Endothelial cell of umbilical vein (primary cell): ENCODE measurements at regions not wholly inside any gene's neighbourhood (a gene's known extent, or its start where the extent isn't known, plus 50 kb on each side); places are given as distances from the start of the nearest gene placed in this dataset.

Source experiments
- BruUV-seq: library from RNA; stranded (reverse); fragments of 400-500 nt; replicated peaks from 2 replicates; lab custom pipeline; 2021; lab: Mats Ljungman, UMichigan
- CTCF ChIA-PET: fragments of 300-600, 350-600 bp; sonication (Branson Sonifier 250); formaldehyde crosslinking; loops from one replicate; lab custom pipeline; 2021; ENCODE audit warnings: antibody characterized with exemption, inconsistent platforms; lab: Charles Lee
- POLR2A ChIA-PET: fragments of 300-600, 350-600 bp; sonication (Branson Sonifier 250); formaldehyde crosslinking; loops from one replicate; lab custom pipeline; 2021; ENCODE audit warnings: antibody characterized with exemption, inconsistent platforms; lab: Charles Lee
- DNase-seq: peaks from one replicate; pipeline ENCODE4 v3.0.0-alpha.2; 2011; ENCODE audit warnings: low read depth, low spot score
- FAIRE-seq: peaks from 2 replicates; lab custom pipeline; 2011; peaks lifted over from hg19 to GRCh38; lab: Jason Lieb, UNC
- H2AFZ ChIP-seq: 2 replicates; pipeline ENCODE4 v1.6.0; 2012; ENCODE audit warnings: low read depth, low read length, control low read depth, inconsistent platforms
- H3K27ac ChIP-seq: 2 replicates; pipeline ENCODE4 v1.5.1; 2011; ENCODE audit warnings: low read depth, mild to moderate bottlenecking, control low read depth, low read length, moderate library complexity; ENCODE audit not compliant: insufficient read depth
- H3K27me3 ChIP-seq, 2 experiments: 2 replicates each; pipeline versions ENCODE4 v1.6.0 to v1.6.1; 2011; ENCODE audit warnings: low read length in 2 of 2, mixed read lengths in 1 of 2; ENCODE audit not compliant: control insufficient read depth in 2 of 2, insufficient read depth in 2 of 2
- H3K36me3 ChIP-seq, 2 experiments: 2 replicates in 1 of 2; 3 replicates in 1 of 2; pipeline ENCODE4 v1.5.1; 2011; ENCODE audit warnings: low read length in 2 of 2, mild to moderate bottlenecking in 1 of 2, moderate library complexity in 1 of 2; ENCODE audit not compliant: control insufficient read depth in 2 of 2, insufficient read depth in 2 of 2; ENCODE audit errors: extremely low read depth in 1 of 2
- H3K4me1 ChIP-seq: 3 replicates; pipeline ENCODE4 v1.5.1; 2011; ENCODE audit warnings: mild to moderate bottlenecking, low read length; ENCODE audit not compliant: control insufficient read depth, insufficient read depth; ENCODE audit errors: extremely low read depth
- H3K4me2 ChIP-seq: 2 replicates; pipeline ENCODE4 v1.6.1; 2011; ENCODE audit warnings: low read length, control low read depth, mixed read lengths; ENCODE audit not compliant: insufficient read depth
- H3K4me3 ChIP-seq, 3 experiments: fragments of 200-600 bp in 1 of 3; sonication (generic), shearing (Covaris generic) in 1 of 3; replicated peaks in 1 of 3; 2 replicates each; pipeline ENCODE4 v1.5.1; 2011 to 2016; ENCODE audit warnings: control low read depth in 3 of 3, low read length in 3 of 3, mild to moderate bottlenecking in 2 of 3, inconsistent platforms in 1 of 3, low read depth in 1 of 3, moderate library complexity in 1 of 3; ENCODE audit not compliant: insufficient read depth in 1 of 3
- H3K79me2 ChIP-seq: 2 replicates; pipeline ENCODE4 v1.6.0; 2012; ENCODE audit warnings: low read length, inconsistent platforms; ENCODE audit not compliant: control insufficient read depth, insufficient read depth
- H3K9ac ChIP-seq: replicated peaks from 2 replicates; pipeline ENCODE3; 2011; ENCODE audit warnings: low read length, control low read depth; ENCODE audit not compliant: insufficient read depth; ENCODE audit errors: extremely low read depth
- H3K9me1 ChIP-seq: replicated peaks from 3 replicates; pipeline ENCODE4 v1.6.0; 2011; ENCODE audit warnings: mild to moderate bottlenecking, low read length; ENCODE audit not compliant: control insufficient read depth, insufficient read depth; ENCODE audit errors: extremely low read depth
- H3K9me3 ChIP-seq: replicated peaks from 2 replicates; pipeline ENCODE4 v1.5.1; 2012; ENCODE audit warnings: low read length, inconsistent platforms; ENCODE audit not compliant: control insufficient read depth, insufficient read depth
- H4K20me1 ChIP-seq: replicated peaks from 2 replicates; pipeline ENCODE3; 2011; ENCODE audit warnings: mild to moderate bottlenecking, low read length; ENCODE audit not compliant: control insufficient read depth, insufficient read depth; ENCODE audit errors: extremely low read depth
- EZH2 ChIP-seq: IDR thresholded peaks from 2 replicates; pipeline ENCODE4 v1.6.1; 2012; ENCODE audit warnings: borderline replicate concordance, low read depth, mild to moderate bottlenecking, moderate library complexity, low read length, inconsistent platforms; ENCODE audit not compliant: severe bottlenecking
- FOS ChIP-seq: IDR thresholded peaks from 2 replicates; pipeline ENCODE4 v1.6.1; 2011; ENCODE audit warnings: mild to moderate bottlenecking, low read length, moderate library complexity, borderline replicate concordance; ENCODE audit not compliant: insufficient read depth
- GATA2 ChIP-seq: IDR thresholded peaks from 2 replicates; pipeline ENCODE4 v1.7.0; 2011; ENCODE audit warnings: low read depth, mild to moderate bottlenecking, moderate library complexity, mixed read lengths, low read length; ENCODE audit not compliant: insufficient read length, insufficient read depth
- JUN ChIP-seq: IDR thresholded peaks from 2 replicates; pipeline ENCODE4 v1.6.1; 2011; ENCODE audit warnings: borderline replicate concordance, low read depth; ENCODE audit not compliant: insufficient read length, insufficient read depth
- MAX ChIP-seq: IDR thresholded peaks from 2 replicates; pipeline ENCODE4 v1.6.1; 2011; ENCODE audit not compliant: insufficient read depth, insufficient read length
- MYC ChIP-seq: IDR thresholded peaks from one replicate; pipeline ENCODE4 v1.6.1; 2011; ENCODE audit warnings: mild to moderate bottlenecking, low read depth, low read length
- POLR2A ChIP-seq: IDR thresholded peaks from 2 replicates; pipeline ENCODE4 v1.6.1; 2012; ENCODE audit warnings: low read depth, mild to moderate bottlenecking, control low read depth, low read length
- POLR2AphosphoS5 ChIP-seq: IDR thresholded peaks from 2 replicates; pipeline ENCODE4 v1.6.1; 2012; ENCODE audit warnings: low read depth, mild to moderate bottlenecking, control low read depth, low read length, moderate library complexity; ENCODE audit not compliant: insufficient read depth
- dilution Hi-C: fragments of 300-500 bp; cut with MboI; formaldehyde crosslinking; loops from one replicate; pipeline ENCODE4 v1.15.0; 2019; ENCODE audit warnings: low sequenced_read_pairs; ENCODE audit not compliant: extremely low pct_ligation_motif_present
- intact Hi-C: fragments of 100-400 bp; cut with micrococcal nuclease; formaldehyde crosslinking; loops from one replicate; pipeline ENCODE4 v1.10.0; 2022
- TF ChIP-seq, protein P1 (sequence below), 2 donors: IDR thresholded peaks; 1 replicate in 1 of 2; 2 replicates in 1 of 2; pipeline ENCODE4 v1.5.1; 2011; ENCODE audit warnings: low read length in 2 of 2, mild to moderate bottlenecking in 2 of 2, moderate library complexity in 2 of 2, control low read depth in 1 of 2, inconsistent platforms in 1 of 2, low read depth in 1 of 2; ENCODE audit not compliant: insufficient read depth in 1 of 2; ENCODE audit errors: extremely low read depth in 1 of 2

DNA sequence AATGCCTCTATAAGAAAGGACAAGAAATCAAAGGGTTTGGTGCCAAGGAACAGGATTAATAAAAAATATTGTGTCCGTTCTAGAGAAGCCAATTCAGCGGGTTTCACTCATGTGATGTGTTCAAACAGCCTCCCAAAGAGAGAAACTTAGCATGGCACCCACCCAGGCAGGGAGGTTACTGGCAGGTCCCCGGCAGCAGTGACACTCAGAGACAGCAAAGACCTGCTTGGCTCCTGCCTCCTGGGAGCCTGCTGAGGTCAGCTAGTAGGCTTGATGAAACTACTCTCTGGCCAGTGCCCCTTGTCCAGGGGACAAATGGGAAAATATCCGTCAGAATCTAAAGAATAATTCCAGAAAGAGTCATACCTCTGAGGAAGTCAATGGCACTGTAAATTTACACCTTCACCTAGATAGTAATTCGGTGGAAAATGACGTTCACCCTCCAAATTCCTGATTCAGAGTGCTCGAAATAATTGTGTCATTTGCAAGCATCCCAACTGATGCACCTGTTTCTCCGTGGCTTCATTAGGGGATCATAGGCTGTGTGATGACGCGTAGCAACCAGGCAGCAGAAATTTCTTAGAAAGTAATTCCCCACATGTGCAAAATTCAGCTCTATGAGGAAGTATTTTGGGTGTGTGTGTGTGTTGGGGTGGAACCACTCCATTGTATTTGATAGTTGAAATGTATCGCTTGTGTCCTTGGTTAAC, 481.5 kb upstream of the ZFHX3 start:
- Histone ChIP-seq H3K4me1 (no peaks in the 10 kb centered on the region), H4K20me1 (no peaks in the 10 kb centered on the region), H3K9me3 (peaks cover 2% of the 10 kb centered on the region), H3K27me3 (no peaks in the 10 kb centered on the region), H2AFZ (no peak overlapping the region), H3K36me3 (no peaks in the 10 kb centered on the region), H3K4me2 (no peak overlapping the region), H3K9ac (no peak overlapping the region), H3K27ac (no peak overlapping the region), H3K79me2 (no peaks in the 10 kb centered on the region), H3K4me3 (no peak overlapping the region), H3K9me1 (no peaks in the 10 kb centered on the region)
- intact Hi-C loops: no loop called here
- dilution Hi-C loops: no loop called here
- ChIA-PET CTCF (no interaction called here), POLR2A (no interaction called here)
- TF ChIP-seq POLR2AphosphoS5: no peak
- TF ChIP-seq FOS: no peak
- TF ChIP-seq POLR2A: no peak
- TF ChIP-seq, protein P1, sequence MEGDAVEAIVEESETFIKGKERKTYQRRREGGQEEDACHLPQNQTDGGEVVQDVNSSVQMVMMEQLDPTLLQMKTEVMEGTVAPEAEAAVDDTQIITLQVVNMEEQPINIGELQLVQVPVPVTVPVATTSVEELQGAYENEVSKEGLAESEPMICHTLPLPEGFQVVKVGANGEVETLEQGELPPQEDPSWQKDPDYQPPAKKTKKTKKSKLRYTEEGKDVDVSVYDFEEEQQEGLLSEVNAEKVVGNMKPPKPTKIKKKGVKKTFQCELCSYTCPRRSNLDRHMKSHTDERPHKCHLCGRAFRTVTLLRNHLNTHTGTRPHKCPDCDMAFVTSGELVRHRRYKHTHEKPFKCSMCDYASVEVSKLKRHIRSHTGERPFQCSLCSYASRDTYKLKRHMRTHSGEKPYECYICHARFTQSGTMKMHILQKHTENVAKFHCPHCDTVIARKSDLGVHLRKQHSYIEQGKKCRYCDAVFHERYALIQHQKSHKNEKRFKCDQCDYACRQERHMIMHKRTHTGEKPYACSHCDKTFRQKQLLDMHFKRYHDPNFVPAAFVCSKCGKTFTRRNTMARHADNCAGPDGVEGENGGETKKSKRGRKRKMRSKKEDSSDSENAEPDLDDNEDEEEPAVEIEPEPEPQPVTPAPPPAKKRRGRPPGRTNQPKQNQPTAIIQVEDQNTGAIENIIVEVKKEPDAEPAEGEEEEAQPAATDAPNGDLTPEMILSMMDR (IDR thresholded peaks at IDR 0.05; ENCODE audit: extremely low read depth in 1 of 2, insufficient read depth in 1 of 2, low read depth in 1 of 2, low read length in 2 of 2): no peak
- TF ChIP-seq EZH2: no peak
- TF ChIP-seq MYC: no peak
- no peak for TF ChIP-seq GATA2
- no peak for TF ChIP-seq MAX
- TF ChIP-seq JUN: no peak
- FAIRE-seq: no peak
- BruUV-seq: no TSS peak
- DNase-seq: no peak
